Parathyroid adenoma (tissue), 2 donors: ENCODE measurements at regions not wholly inside any gene's neighbourhood (a gene's known extent, or its start where the extent isn't known, plus 50 kb on each side); places are given as distances from the start of the nearest gene placed in this dataset.

ENCODE experiments used
- H2AFZ ChIP-seq: fragments of 300-600 bp; sonication (generic); one replicate; pipeline ENCODE4 v1.7.0; 2017; ENCODE audit warnings: antibody characterized with exemption, mild to moderate bottlenecking
- H3K27ac ChIP-seq: fragments of 300-600 bp; sonication (generic); one replicate; pipeline ENCODE4 v1.7.0; 2017
- H3K27me3 ChIP-seq: fragments of 300-600 bp; sonication (generic); one replicate; pipeline ENCODE4 v1.7.0; 2017; ENCODE audit warnings: low read length; ENCODE audit not compliant: control insufficient read depth, insufficient read depth
- H3K36me3 ChIP-seq: fragments of 300-600 bp; sonication (generic); one replicate; pipeline ENCODE4 v1.7.0; 2017; ENCODE audit warnings: low read length; ENCODE audit not compliant: control insufficient read depth, insufficient read depth
- H3K4me1 ChIP-seq: fragments of 300-600 bp; sonication (generic); one replicate; pipeline ENCODE4 v1.7.0; 2017; ENCODE audit warnings: control low read depth
- H3K4me2 ChIP-seq: fragments of 300-600 bp; sonication (generic); one replicate; pipeline ENCODE4 v1.7.0; 2017; ENCODE audit warnings: low read length
- H3K4me3 ChIP-seq: fragments of 300-600 bp; sonication (generic); one replicate; pipeline ENCODE4 v1.7.0; 2017; ENCODE audit warnings: low read depth, low read length
- H3K79me2 ChIP-seq: fragments of 300-600 bp; sonication (generic); one replicate; pipeline ENCODE4 v1.7.0; 2017; ENCODE audit warnings: control low read depth
- H3K9ac ChIP-seq: fragments of 300-600 bp; sonication (generic); one replicate; pipeline ENCODE4 v1.7.0; 2017; ENCODE audit warnings: mild to moderate bottlenecking
- H3K9me3 ChIP-seq: fragments of 300-600 bp; sonication (generic); one replicate; pipeline ENCODE4 v1.7.0; 2017; ENCODE audit warnings: low read length; ENCODE audit not compliant: control insufficient read depth
- CTCF ChIP-seq: fragments of 300-600 bp; sonication (generic); IDR thresholded peaks from one replicate; pipeline ENCODE4 v1.7.0; 2017; ENCODE audit warnings: antibody characterized with exemption, mild to moderate bottlenecking
- donor health status: primary hyperparathyroidism.

- Histone ChIP-seq H3K4me3 (peak overlapping the region; percentile 5), H3K9ac (no peak overlapping the region)
- TF ChIP-seq CTCF = no peak
Measured at GRCh38 chr16:14002416-14002990, 68.6 kb upstream of the MRTFB start.

GRCh38 chr16:14003074-14003570, 68.0 kb upstream of the MRTFB start:
- Histone ChIP-seq H3K79me2 (no peaks in the 10 kb centered on the region), H2AFZ (peak overlapping the region; percentile 68), H3K9me3 (no peaks in the 10 kb centered on the region), H3K4me1 (peaks cover 13% of the 10 kb centered on the region), H3K27ac (no peak overlapping the region), H3K27me3 (no peaks in the 10 kb centered on the region), H3K36me3 (no peaks in the 10 kb centered on the region), H3K4me3 (peak overlapping the region; percentile 5), H3K9ac (no peak overlapping the region), H3K4me2 (no peak overlapping the region)
- TF ChIP-seq CTCF = no peak

More at GRCh38 chr16:14002416-14002990, 68.6 kb upstream of the MRTFB start:
- peak overlapping the region; percentile 16 for H3K27ac ChIP-seq
- H3K4me2 ChIP-seq = no peak overlapping the region
- no peaks in the 10 kb centered on the region for H3K79me2 ChIP-seq
- peak overlapping the region; percentile 68 for H2AFZ ChIP-seq
- H3K4me1 ChIP-seq = peaks cover 13% of the 10 kb centered on the region
- no peaks in the 10 kb centered on the region for H3K36me3 ChIP-seq
- H3K9me3 ChIP-seq = no peaks in the 10 kb centered on the region
- no peaks in the 10 kb centered on the region for H3K27me3 ChIP-seq

GRCh38 chr16:14004031-14004728, 66.9 kb upstream of the MRTFB start:
- TF ChIP-seq CTCF = no peak
- H3K36me3 ChIP-seq = no peaks in the 10 kb centered on the region
- peaks cover 13% of the 10 kb centered on the region for H3K4me1 ChIP-seq
- peak overlapping the region; percentile 32 for H3K27ac ChIP-seq
- H3K27me3 ChIP-seq = no peaks in the 10 kb centered on the region
- H3K9me3 ChIP-seq = no peaks in the 10 kb centered on the region
- H3K79me2 ChIP-seq = no peaks in the 10 kb centered on the region
- H3K9ac ChIP-seq = no peak overlapping the region
- H3K4me3 ChIP-seq = no peak overlapping the region
- no peak overlapping the region for H2AFZ ChIP-seq
- no peak overlapping the region for H3K4me2 ChIP-seq

- H3K36me3 ChIP-seq = no peaks in the 10 kb centered on the region
Measured at GRCh38 chr16:14004729-14005315, 66.3 kb upstream of the MRTFB start.

More at GRCh38 chr16:14004729-14005315, 66.3 kb upstream of the MRTFB start:
- H3K9ac ChIP-seq = no peak overlapping the region
- no peak overlapping the region for H3K4me3 ChIP-seq
- H3K27me3 ChIP-seq = no peaks in the 10 kb centered on the region
- no peak overlapping the region for H3K4me2 ChIP-seq
- peaks cover 13% of the 10 kb centered on the region for H3K4me1 ChIP-seq
- no peaks in the 10 kb centered on the region for H3K79me2 ChIP-seq
- H3K9me3 ChIP-seq = no peaks in the 10 kb centered on the region
- H3K27ac ChIP-seq = peak overlapping the region; percentile 32
- TF ChIP-seq CTCF = no peak
- H2AFZ ChIP-seq = no peak overlapping the region
